HepG2 (cell line): ENCODE measurements at regions not wholly inside any gene's neighbourhood (a gene's known extent, or its start where the extent isn't known, plus 50 kb on each side); places are given as distances from the start of the nearest gene placed in this dataset.

Experiments
- CBFB ChIP-seq: sonication (generic); formaldehyde crosslinking; IDR thresholded peaks from 2 replicates; pipeline ENCODE4 v1.4.0; 2020; ENCODE audit warnings: missing genetic modification reagents
- EP300 ChIP-seq, 3 experiments: sonication (generic) in 1 of 3; formaldehyde crosslinking in 1 of 3; IDR thresholded peaks; 2 replicates each; pipeline versions ENCODE4 v1.5.1 to v1.6.1; 2011 to 2020; ENCODE audit warnings: low read depth in 2 of 3, low read length in 2 of 3, borderline replicate concordance in 1 of 3, improper control_type of control experiment in 1 of 3, mild to moderate bottlenecking in 1 of 3, missing genetic modification reagents in 1 of 3, moderate library complexity in 1 of 3
- MEF2D ChIP-seq: sonication (generic); formaldehyde crosslinking; IDR thresholded peaks from 2 replicates; pipeline ENCODE4 v1.5.1; 2020; ENCODE audit warnings: mild to moderate bottlenecking, missing genetic modification reagents
- SIN3A ChIP-seq: IDR thresholded peaks from 2 replicates; pipeline ENCODE4 v1.6.1; 2011; ENCODE audit warnings: low read depth, mild to moderate bottlenecking, control low read depth, low read length, borderline replicate concordance
- SMAD3 ChIP-seq: sonication (generic); formaldehyde crosslinking; IDR thresholded peaks from 2 replicates; pipeline ENCODE4 v1.4.0; 2020; ENCODE audit warnings: missing genetic modification reagents
- SUZ12 ChIP-seq: fragments of 150-350 bp; IDR thresholded peaks from 2 replicates; pipeline ENCODE4 v1.6.1; 2014; ENCODE audit warnings: low read depth, low read length
- YY1 ChIP-seq: IDR thresholded peaks from 2 replicates; pipeline ENCODE4 v1.6.1; 2011; ENCODE audit warnings: low read length, low read depth, moderate library complexity, mild to moderate bottlenecking; ENCODE audit not compliant: insufficient read depth, insufficient replicate concordance
- ZNF274 ChIP-seq: sonication (generic); formaldehyde crosslinking; IDR thresholded peaks from 2 replicates; pipeline ENCODE4 v1.5.1; 2020; ENCODE audit warnings: mild to moderate bottlenecking, missing genetic modification reagents
- ZNF337 ChIP-seq: sonication (generic); formaldehyde crosslinking; IDR thresholded peaks from 2 replicates; pipeline ENCODE4 v1.5.1; 2020; ENCODE audit warnings: missing genetic modification reagents, low read depth, mild to moderate bottlenecking, borderline replicate concordance
- TF ChIP-seq, protein P1 (sequence below): sonication (generic); formaldehyde crosslinking; IDR thresholded peaks from 2 replicates; pipeline ENCODE4 v1.5.0; 2020; ENCODE audit warnings: mild to moderate bottlenecking, missing genetic modification reagents, moderate library complexity
- TF ChIP-seq, protein P2 (sequence below): IDR thresholded peaks from 2 replicates; pipeline ENCODE4 v1.6.1; 2012; ENCODE audit warnings: inconsistent platforms
- TF ChIP-seq, protein P3 (sequence below): sonication (generic); formaldehyde crosslinking; IDR thresholded peaks from 2 replicates; pipeline ENCODE4 v1.8.1; 2023; ENCODE audit warnings: missing genetic modification reagents, mild to moderate bottlenecking, borderline replicate concordance

DNA sequence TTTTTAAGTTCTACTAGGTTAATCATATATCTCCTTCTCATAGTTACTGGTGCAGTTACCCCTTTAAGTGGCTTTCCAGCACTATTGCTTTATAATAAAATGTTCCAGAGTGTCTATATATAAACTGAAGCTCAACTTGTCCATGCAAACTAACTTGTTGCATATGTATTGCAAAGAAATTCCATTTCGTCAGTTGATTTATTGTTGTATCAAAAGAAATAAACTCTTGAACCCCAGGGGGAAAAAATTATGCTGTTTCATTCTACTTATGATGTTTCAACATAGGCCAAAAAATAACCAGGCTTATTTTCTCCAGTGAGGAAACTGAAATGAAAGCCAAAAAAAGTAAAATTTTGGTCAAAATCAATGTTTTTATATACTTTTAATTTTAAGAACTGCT, 491.9 kb downstream of the NR4A2 start:
- TF ChIP-seq EP300 (IDR thresholded peaks at IDR 0.05; ENCODE audit: low read depth in 2 of 2, low read length in 2 of 2) (no peak), EP300 (CRISPR knock-in tag; IDR thresholded peaks at IDR 0.05; ENCODE audit: borderline replicate concordance) (no peak), SMAD3 (CRISPR knock-in tag) (no peak), ZNF337 (CRISPR knock-in tag) (no peak), SUZ12 (no peak), MEF2D (CRISPR knock-in tag) (no peak), YY1 (no peak), SIN3A (no peak), ZNF274 (CRISPR knock-in tag) (no peak), CBFB (CRISPR knock-in tag) (no peak)
- TF ChIP-seq, protein P1, sequence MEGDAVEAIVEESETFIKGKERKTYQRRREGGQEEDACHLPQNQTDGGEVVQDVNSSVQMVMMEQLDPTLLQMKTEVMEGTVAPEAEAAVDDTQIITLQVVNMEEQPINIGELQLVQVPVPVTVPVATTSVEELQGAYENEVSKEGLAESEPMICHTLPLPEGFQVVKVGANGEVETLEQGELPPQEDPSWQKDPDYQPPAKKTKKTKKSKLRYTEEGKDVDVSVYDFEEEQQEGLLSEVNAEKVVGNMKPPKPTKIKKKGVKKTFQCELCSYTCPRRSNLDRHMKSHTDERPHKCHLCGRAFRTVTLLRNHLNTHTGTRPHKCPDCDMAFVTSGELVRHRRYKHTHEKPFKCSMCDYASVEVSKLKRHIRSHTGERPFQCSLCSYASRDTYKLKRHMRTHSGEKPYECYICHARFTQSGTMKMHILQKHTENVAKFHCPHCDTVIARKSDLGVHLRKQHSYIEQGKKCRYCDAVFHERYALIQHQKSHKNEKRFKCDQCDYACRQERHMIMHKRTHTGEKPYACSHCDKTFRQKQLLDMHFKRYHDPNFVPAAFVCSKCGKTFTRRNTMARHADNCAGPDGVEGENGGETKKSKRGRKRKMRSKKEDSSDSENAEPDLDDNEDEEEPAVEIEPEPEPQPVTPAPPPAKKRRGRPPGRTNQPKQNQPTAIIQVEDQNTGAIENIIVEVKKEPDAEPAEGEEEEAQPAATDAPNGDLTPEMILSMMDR: no peak
- TF ChIP-seq, protein P2, sequence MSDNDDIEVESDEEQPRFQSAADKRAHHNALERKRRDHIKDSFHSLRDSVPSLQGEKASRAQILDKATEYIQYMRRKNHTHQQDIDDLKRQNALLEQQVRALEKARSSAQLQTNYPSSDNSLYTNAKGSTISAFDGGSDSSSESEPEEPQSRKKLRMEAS: no peak
- TF ChIP-seq, protein P3, sequence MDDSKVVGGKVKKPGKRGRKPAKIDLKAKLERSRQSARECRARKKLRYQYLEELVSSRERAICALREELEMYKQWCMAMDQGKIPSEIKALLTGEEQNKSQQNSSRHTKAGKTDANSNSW (CRISPR knock-in tag): no peak
